ENCODE measurements at regions not wholly inside any gene's neighbourhood (a gene's known extent, or its start where the extent isn't known, plus 50 kb on each side); places are given as distances from the start of the nearest gene placed in this dataset.
"Not testable (repeated sequence)": the region's sequence is repeated elsewhere in the genome, so short reads cannot be mapped to it uniquely, and the experiment has no call there.

DNA sequence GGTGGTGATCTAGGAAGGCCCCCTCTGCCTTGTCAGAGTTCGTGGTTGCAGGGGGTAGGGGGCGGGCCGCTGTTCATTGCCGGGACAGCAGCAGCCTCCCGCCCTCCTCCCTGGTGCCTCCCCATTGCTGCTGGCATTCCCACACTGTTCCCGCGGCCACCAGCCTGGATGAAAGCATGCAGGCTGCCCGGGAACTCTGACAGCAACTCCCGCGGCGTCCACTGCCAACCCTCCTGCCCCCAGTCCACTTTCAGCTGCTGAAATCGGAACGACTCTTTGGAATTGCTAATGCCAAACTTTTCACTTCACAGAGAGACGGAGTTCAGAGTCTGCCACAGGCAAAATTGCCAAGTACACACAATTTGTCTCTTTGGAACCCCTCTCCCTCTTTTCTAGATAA lies 121.9 kb downstream of the BEND2 start:
- no peak for TF ChIP-seq EZH2phosphoT487 (IDR thresholded peaks at IDR 0.05; ENCODE audit: borderline replicate concordance, low read depth, low read length)
- no peak for TF ChIP-seq CTCF (conservative IDR thresholded peaks at IDR 0.05; ENCODE audit: low read length)
- H3K36me3 ChIP-seq (ENCODE audit: insufficient read depth, low read length) = no peaks in the 10 kb centered on the region
- ChIA-PET CTCF (ENCODE audit: unreplicated experiment) (no interaction called here), POLR2A (no interaction called here)
- no peak overlapping the region for H2AFZ ChIP-seq (ENCODE audit: low read length)
- H4K20me1 ChIP-seq (ENCODE audit: insufficient read depth, low read length) = no peaks in the 10 kb centered on the region
- no peaks in the 10 kb centered on the region for H3K9me3 ChIP-seq (ENCODE audit: low read length)
- H3K79me2 ChIP-seq (ENCODE audit: insufficient read depth, low read depth, low read length) = no peaks in the 10 kb centered on the region
- H3K4me3 ChIP-seq (ENCODE audit: low read depth, low read length, poor library complexity, severe bottlenecking) = no peak overlapping the region
- no peak overlapping the region for H3K4me2 ChIP-seq (ENCODE audit: low read length)
- H3K4me1 ChIP-seq (ENCODE audit: insufficient read depth, low read length, poor library complexity, severe bottlenecking) = no peaks in the 10 kb centered on the region
- BruUV-seq (replicated peaks) = no TSS peak
- DNase-seq (ENCODE audit: low spot score) = no peak
- intact Hi-C loops (cut with micrococcal nuclease; ENCODE audit: unreplicated experiment) = no loop called here
- no peak overlapping the region for H3K27ac ChIP-seq (ENCODE audit: low read depth, low read length, poor library complexity, severe bottlenecking)
- H3K9me2 ChIP-seq (ENCODE audit: insufficient read depth, low read length) = no peaks in the 10 kb centered on the region

DNA sequence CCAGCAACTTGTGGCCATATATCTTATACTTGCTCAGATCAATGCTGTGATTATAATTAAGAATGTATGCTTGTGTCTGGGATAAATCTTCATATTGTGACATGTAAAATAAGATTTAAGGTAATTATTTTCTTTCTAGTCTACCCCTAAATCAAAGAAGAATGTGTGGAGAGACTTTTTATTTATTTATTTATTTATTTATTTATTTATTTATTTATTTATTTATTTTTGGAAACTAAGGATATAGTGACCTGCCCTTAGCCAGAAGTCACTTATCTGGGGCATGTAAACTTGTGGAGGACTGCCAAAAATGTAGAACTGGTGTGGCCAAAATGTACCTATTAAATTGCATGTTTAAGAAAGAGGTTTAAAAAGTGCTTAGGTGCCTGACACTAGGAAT lies 144.3 kb downstream of the BEND2 start:
- CTCF ChIA-PET (ENCODE audit: unreplicated experiment) = no interaction called here
- no peak overlapping the region for H3K27ac ChIP-seq (ENCODE audit: low read depth, low read length, poor library complexity, severe bottlenecking)
- H3K4me2 ChIP-seq (ENCODE audit: low read length) = no peak overlapping the region
- H3K36me3 ChIP-seq (ENCODE audit: insufficient read depth, low read length) = no peaks in the 10 kb centered on the region
- no peaks in the 10 kb centered on the region for H3K4me1 ChIP-seq (ENCODE audit: insufficient read depth, low read length, poor library complexity, severe bottlenecking)
- no peaks in the 10 kb centered on the region for H4K20me1 ChIP-seq (ENCODE audit: insufficient read depth, low read length)
- TF ChIP-seq CTCF (conservative IDR thresholded peaks at IDR 0.05; ENCODE audit: low read length) = no peak
- no peak for TF ChIP-seq EZH2phosphoT487 (IDR thresholded peaks at IDR 0.05; ENCODE audit: borderline replicate concordance, low read depth, low read length)
- intact Hi-C loops (cut with micrococcal nuclease; ENCODE audit: unreplicated experiment) = no loop called here
- no peaks in the 10 kb centered on the region for H3K79me2 ChIP-seq (ENCODE audit: insufficient read depth, low read depth, low read length)
- no peaks in the 10 kb centered on the region for H3K9me2 ChIP-seq (ENCODE audit: insufficient read depth, low read length)
- no TSS peak for BruUV-seq (replicated peaks)
- DNase-seq (ENCODE audit: low spot score) = no peak
- H3K4me3 ChIP-seq (ENCODE audit: low read depth, low read length, poor library complexity, severe bottlenecking) = no peak overlapping the region
- POLR2A ChIA-PET = no interaction called here
- H2AFZ ChIP-seq (ENCODE audit: low read length) = no peak overlapping the region
- H3K9me3 ChIP-seq (ENCODE audit: low read length) = no peaks in the 10 kb centered on the region

DNA sequence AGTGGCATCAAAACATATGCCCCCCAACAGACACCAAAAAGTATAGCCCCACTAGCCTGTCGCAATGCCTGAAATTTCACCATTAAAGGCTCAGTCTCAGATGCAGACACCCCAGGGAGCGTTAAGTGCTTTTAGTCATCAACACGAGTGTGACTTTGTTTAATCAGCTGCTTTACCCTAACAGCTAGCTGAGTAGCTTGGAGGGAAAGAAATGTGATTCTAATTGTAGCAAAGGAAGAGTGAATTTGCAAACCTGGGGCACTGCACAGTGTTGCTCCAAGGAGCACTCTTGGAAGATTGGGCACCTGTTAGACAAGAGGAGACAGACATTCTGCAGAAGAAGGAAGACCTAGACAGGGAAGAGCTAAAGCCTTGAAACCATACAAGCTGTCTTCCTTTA lies 145.1 kb downstream of the BEND2 start:
- ChIA-PET POLR2A (no interaction called here), CTCF (ENCODE audit: unreplicated experiment) (no interaction called here)
- no peak for DNase-seq (ENCODE audit: low spot score)
- Histone ChIP-seq H3K4me2 (ENCODE audit: low read length) (no peak overlapping the region), H3K4me3 (ENCODE audit: low read depth, low read length, poor library complexity, severe bottlenecking) (no peak overlapping the region), H4K20me1 (ENCODE audit: insufficient read depth, low read length) (no peaks in the 10 kb centered on the region), H3K36me3 (ENCODE audit: insufficient read depth, low read length) (no peaks in the 10 kb centered on the region), H3K27ac (ENCODE audit: low read depth, low read length, poor library complexity, severe bottlenecking) (no peak overlapping the region), H3K4me1 (ENCODE audit: insufficient read depth, low read length, poor library complexity, severe bottlenecking) (no peaks in the 10 kb centered on the region), H2AFZ (ENCODE audit: low read length) (no peak overlapping the region), H3K79me2 (ENCODE audit: insufficient read depth, low read depth, low read length) (no peaks in the 10 kb centered on the region), H3K9me3 (ENCODE audit: low read length) (no peaks in the 10 kb centered on the region), H3K9me2 (ENCODE audit: insufficient read depth, low read length) (no peaks in the 10 kb centered on the region)
- BruUV-seq (replicated peaks) = no TSS peak
- TF ChIP-seq EZH2phosphoT487 (IDR thresholded peaks at IDR 0.05; ENCODE audit: borderline replicate concordance, low read depth, low read length) (no peak), CTCF (conservative IDR thresholded peaks at IDR 0.05; ENCODE audit: low read length) (no peak)
- intact Hi-C loops (cut with micrococcal nuclease; ENCODE audit: unreplicated experiment) = no loop called here

GRCh38 chrX:18068045-18068444 lies 152.6 kb downstream of the BEND2 start:
- H3K4me2 ChIP-seq (ENCODE audit: low read length); H3K27ac ChIP-seq (ENCODE audit: low read depth, low read length, poor library complexity, severe bottlenecking); intact Hi-C loops (cut with micrococcal nuclease; ENCODE audit: unreplicated experiment); DNase-seq (ENCODE audit: low spot score); H3K9me3 ChIP-seq (ENCODE audit: low read length); H3K36me3 ChIP-seq (ENCODE audit: insufficient read depth, low read length); H3K79me2 ChIP-seq (ENCODE audit: insufficient read depth, low read depth, low read length); POLR2A ChIA-PET; H3K4me3 ChIP-seq (ENCODE audit: low read depth, low read length, poor library complexity, severe bottlenecking); CTCF ChIA-PET (ENCODE audit: unreplicated experiment); BruUV-seq (replicated peaks); H2AFZ ChIP-seq (ENCODE audit: low read length); H3K9me2 ChIP-seq (ENCODE audit: insufficient read depth, low read length); H4K20me1 ChIP-seq (ENCODE audit: insufficient read depth, low read length); H3K4me1 ChIP-seq (ENCODE audit: insufficient read depth, low read length, poor library complexity, severe bottlenecking): not testable (repeated sequence)

Data from OCI-LY7 (cell line).